ENCODE measurements at regions not wholly inside any gene's neighbourhood (a gene's known extent, or its start where the extent isn't known, plus 50 kb on each side); places are given as distances from the start of the nearest gene placed in this dataset.
A peak's percentile ranks its signal among the peaks of the same experiment; 100 is the strongest.

- POLR2A ChIA-PET (ENCODE audit: low non-redundant PET) = no interaction called here
- H3K27ac ChIP-seq = no peak overlapping the region
- CTCF ChIA-PET = no interaction called here
- DNase-seq (ENCODE audit: low spot score) = peak; percentile 8
- TF ChIP-seq, protein P1, sequence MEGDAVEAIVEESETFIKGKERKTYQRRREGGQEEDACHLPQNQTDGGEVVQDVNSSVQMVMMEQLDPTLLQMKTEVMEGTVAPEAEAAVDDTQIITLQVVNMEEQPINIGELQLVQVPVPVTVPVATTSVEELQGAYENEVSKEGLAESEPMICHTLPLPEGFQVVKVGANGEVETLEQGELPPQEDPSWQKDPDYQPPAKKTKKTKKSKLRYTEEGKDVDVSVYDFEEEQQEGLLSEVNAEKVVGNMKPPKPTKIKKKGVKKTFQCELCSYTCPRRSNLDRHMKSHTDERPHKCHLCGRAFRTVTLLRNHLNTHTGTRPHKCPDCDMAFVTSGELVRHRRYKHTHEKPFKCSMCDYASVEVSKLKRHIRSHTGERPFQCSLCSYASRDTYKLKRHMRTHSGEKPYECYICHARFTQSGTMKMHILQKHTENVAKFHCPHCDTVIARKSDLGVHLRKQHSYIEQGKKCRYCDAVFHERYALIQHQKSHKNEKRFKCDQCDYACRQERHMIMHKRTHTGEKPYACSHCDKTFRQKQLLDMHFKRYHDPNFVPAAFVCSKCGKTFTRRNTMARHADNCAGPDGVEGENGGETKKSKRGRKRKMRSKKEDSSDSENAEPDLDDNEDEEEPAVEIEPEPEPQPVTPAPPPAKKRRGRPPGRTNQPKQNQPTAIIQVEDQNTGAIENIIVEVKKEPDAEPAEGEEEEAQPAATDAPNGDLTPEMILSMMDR (conservative IDR thresholded peaks at IDR 0.05; ENCODE audit: low read depth) = no peak
Observed at GRCh38 chrX:13266641-13267345, 53.1 kb downstream of the ATXN3L start.

- TF ChIP-seq, protein P1 (conservative IDR thresholded peaks at IDR 0.05; ENCODE audit: low read depth) = no peak
- no peak for DNase-seq (ENCODE audit: low spot score)
- POLR2A ChIA-PET (ENCODE audit: low non-redundant PET) = no interaction called here
- H3K27ac ChIP-seq = no peak overlapping the region
- CTCF ChIA-PET = no interaction called here
Observed at GRCh38 chrX:13265549-13266132, 54.2 kb downstream of the ATXN3L start.

DNA sequence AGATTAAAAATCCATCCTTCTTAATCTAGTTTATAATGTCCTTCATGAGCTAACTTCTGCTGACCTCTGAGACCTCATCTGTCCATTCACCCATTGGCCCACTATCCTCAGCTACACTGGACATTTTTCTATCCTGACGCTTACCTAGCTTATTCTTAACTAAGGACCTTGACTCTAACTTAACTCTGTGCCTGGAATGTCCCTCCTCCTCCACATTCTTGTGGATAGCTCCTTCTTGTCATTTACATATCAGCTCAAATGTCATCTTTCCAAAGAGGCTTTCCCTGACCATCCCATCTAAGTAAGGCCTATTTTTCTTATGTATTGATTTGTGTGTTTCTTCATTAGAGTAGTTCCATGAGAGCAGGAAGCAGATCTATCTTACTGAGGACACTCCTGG, 54.7 kb downstream of the ATXN3L start:
- H3K27ac ChIP-seq = no peak overlapping the region
- TF ChIP-seq, protein P1 (conservative IDR thresholded peaks at IDR 0.05; ENCODE audit: low read depth) = no peak
- no peak for DNase-seq (ENCODE audit: low spot score)
- ChIA-PET POLR2A (ENCODE audit: low non-redundant PET) (no interaction called here), CTCF (no interaction called here)

GRCh38 chrX:13263560-13264251, 56.1 kb downstream of the ATXN3L start:
- ChIA-PET CTCF (no interaction called here), POLR2A (ENCODE audit: low non-redundant PET) (no interaction called here)
- TF ChIP-seq, protein P1 (conservative IDR thresholded peaks at IDR 0.05; ENCODE audit: low read depth) = no peak
- H3K27ac ChIP-seq = no peak overlapping the region
- DNase-seq (ENCODE audit: low spot score) = no peak

DNA sequence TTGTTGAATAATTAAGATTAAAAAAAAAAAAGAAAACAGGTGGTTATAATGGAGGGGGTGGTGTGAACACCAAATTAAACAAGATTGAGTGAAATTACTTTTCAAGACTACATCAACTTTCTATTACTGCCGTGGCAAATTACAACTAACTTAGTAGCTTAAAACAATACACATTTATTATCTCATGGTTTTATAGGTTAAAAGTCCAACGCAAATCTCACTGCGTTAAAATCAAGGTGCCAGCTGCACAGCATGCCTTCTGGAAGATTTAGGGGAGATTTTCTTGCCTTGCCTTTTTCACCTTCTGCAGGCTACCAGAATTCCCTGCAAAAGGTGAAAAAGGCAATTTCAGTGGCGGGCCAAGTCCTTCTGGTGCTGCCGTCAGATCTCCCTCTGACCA, 58.5 kb downstream of the ATXN3L start:
- ChIA-PET CTCF (no interaction called here), POLR2A (ENCODE audit: low non-redundant PET) (no interaction called here)
- TF ChIP-seq, protein P1 (conservative IDR thresholded peaks at IDR 0.05; ENCODE audit: low read depth) = no peak
- no peak overlapping the region for H3K27ac ChIP-seq
- DNase-seq (ENCODE audit: low spot score) = no peak

GRCh38 chrX:13260598-13260997, 59.3 kb downstream of the ATXN3L start:
- CTCF ChIA-PET = no interaction called here

More at GRCh38 chrX:13260598-13260997, 59.3 kb downstream of the ATXN3L start:
- no peak overlapping the region for H3K27ac ChIP-seq
- no peak for DNase-seq (ENCODE audit: low spot score)
- TF ChIP-seq, protein P1 (conservative IDR thresholded peaks at IDR 0.05; ENCODE audit: low read depth) = no peak
- POLR2A ChIA-PET (ENCODE audit: low non-redundant PET) = no interaction called here
